ENCODE measurements at regions not wholly inside any gene's neighbourhood (a gene's known extent, or its start where the extent isn't known, plus 50 kb on each side); places are given as distances from the start of the nearest gene placed in this dataset.
A peak's percentile ranks its signal among the peaks of the same experiment; 100 is the strongest.

- DNase-seq = no peak
Measured at GRCh38 chr3:155029941-155030340, 50.2 kb upstream of the MME start.

DNA sequence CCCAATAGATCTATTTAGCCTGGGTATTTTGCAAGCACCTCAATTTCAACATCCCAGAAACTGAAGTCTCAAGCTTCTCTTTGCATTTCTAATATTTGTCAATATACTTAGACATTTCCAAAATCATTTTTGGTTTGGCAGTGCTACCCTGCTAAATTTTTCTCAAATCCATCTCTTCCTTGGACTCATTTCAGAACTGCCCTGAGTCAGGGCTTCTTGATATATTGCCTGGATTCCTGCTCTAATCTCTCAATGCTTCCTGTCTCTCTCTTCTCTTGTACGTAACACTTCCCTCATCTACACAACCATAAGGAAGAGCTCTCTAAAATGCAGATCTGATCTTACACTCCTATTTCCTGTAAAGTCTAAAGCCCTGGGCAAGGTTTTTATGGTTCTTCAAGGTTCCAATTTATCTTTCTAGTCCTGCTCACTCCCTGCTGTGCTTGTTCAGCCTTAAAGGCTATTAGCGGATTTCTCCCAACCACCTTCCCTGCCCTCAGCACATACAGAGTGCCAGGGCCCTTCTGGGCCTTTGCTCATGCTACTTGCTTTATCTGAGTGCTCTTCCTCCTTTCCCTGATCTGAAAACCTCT is 53.0 kb upstream of the MME start:
- peak; percentile 95 for DNase-seq

DNA sequence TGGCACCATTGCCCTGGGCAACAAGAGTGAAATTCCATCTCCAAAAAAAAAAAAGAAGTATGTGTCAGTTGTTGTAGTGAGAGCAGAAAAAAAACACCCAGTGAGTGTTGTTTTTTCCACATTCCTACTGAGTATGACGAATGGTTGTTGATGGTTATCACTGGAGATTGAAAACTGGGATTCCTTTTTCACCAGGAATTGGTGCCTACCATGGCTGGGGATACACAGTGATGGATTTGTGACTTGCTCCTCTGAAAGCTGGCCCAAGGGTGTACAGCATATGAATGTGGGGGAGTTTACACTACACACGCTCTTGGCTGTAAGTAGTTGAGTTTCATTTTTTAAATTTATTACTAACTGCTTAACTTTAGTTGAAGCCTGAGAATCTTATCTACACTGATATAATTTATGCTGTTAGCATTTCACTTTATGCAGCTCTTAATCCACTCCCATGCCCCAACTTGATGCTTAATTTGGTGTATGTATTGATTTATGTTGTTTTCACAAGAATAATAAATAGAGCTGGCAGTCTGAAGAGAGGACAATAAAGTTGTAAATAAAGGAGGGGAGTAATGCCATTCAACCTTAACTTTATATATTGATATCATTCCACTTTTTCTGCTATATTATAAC is 56.0 kb upstream of the MME start:
- DNase-seq = peak; percentile 39

DNA sequence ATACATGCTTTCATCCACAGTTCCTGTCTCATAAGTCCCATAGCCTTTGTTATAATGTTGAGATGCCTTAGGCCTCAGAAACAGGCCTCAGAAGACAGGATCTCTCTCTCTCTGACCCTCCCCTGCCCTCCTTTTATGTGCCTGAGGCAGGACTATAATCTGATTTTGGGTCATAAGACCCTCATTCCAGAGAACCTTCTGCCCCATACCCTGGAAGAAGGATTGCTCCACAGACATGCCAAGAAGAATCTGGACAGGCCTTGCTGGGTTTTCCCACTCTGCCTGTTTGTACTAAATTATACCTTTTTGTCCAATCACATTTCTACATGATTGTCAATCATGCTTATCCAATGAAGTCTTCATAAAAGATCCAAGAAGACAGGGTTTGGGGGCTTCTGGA is 57.2 kb upstream of the MME start:
- no peak for DNase-seq

DNA sequence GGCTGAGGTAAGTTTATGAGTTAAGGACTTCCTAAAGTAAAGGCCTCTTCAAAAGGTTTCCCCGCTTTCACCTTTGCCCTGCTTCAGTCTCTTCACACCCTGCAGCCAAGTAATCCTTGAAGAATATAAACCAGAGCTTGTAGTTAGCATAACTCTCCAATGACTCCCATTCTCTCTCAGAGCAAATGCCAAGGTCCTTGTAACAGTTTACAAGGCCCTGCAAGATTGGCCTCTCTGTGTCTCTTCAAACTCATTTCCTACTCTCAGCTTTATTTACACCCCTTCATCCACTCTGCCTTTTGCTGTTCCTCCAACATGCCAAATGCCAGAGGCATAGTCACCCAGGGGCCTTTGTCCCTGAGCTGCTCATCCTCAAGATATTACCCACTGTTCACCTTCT is 60.5 kb upstream of the MME start:
- peak; percentile 32 for DNase-seq

DNA sequence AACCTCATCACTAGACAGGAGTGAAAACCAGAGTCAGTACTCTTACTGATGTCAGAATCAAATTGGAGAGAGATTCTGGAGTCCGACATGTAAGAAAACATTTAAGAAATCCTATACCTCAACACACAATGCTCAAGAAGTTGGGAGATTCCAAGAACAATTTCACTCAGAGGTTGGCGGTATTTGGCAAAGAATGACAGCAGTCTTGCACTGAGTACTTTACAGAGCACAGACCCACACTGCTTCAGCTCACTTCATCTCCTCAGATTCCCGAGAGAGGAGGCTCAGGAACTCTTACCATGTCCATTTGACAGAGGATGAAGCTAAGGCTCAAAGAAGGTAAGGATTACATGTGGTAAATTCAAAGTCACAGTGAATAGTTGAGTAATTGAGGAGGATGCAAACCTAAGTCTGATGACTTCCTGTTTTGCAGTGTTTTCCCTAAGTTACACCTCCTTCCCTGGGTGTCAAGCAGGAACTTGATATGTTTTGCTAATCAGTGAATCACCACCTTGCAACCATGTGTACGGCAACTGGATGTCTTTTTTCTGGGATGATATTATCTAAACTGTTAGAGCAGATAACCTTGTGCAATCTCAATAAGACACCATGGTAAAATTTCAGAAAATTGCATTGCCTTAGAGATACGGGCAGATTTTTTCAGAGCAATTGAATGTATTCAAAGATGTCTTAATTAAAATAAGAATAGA is 61.3 kb upstream of the MME start:
- DNase-seq = peak; percentile 11

DNA sequence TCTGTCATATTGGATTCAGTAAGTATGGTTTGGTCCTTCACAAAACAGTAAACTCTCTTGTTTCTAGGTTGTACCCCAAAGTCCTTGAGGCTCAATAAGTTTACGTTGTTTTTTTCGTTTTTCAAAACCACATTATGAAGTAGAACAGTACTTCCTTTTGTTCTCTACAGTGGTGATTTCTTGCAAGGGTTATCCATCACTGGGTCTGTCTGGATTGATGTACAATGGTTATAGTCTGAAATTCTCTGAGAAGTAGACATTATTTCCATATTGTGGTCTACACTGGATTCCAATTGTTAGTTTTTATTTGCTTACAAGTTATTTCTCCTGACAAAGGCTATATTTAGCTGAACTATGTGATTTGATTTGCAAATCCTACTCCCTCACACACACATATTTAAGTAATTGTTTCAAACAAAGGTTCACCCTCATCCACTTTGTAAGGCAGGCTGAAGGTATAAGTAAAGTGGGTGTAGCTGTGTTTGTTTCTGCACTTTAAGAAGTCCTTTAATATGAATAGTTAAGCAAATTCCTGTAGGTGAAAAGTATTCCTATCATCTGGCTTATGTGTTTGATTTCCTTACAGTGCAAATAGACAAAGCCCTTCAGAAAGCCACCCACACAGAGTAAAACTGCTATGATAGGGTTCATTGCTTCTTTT is 64.2 kb upstream of the MME start:
- peak; percentile 33 for DNase-seq

DNA sequence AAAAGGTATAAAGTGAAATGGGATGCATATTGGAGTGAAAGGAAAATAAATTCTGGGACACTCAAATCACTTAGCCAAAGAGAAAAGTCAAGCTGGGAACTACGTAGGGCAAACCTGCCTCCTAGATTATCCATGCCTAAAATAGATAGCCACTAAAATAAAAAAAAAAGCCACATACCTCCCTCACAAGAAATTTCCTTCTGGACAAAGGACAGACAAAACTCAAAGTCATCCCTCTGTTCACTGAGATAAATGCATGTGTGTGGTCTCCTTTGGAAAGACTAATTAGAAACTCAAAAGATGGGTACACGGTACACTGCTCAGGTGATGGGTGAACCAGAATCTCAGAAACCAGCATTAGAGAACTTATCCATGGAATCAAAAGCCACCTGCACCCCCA is 65.2 kb upstream of the MME start:
- DNase-seq = no peak

- no peak for DNase-seq
Measured at GRCh38 chr3:155013427-155013826, 66.7 kb upstream of the MME start.

DNA sequence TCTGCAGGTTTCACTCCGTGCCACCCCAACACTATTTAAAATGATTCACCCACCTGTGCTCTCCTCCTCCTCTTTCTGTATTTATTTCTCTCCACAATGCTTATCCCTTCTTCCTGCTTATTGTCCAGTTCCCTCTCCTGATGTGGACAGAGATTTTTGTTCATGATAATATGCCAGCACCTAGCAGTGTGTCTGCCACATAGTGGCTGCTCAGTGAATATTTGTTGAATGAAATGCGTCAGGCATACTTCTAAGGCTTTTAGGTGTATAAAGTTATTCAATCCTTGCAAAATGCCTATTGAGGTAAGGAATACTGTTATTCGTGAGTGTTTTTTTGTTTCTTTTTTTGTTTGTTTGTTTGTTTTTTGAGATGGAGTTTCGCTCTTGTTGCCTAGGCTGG is 67.5 kb upstream of the MME start:
- DNase-seq = peak; percentile 8

GRCh38 chr3:155010416-155010815 is 69.7 kb upstream of the MME start:
- no peak for DNase-seq

GRCh38 chr3:155009217-155009616 is 70.9 kb upstream of the MME start:
- DNase-seq = no peak

- no peak for DNase-seq
Measured at GRCh38 chr3:155007729-155008128, 72.4 kb upstream of the MME start.

- no peak for DNase-seq
Measured at GRCh38 chr3:155001289-155002010, 78.7 kb upstream of the MME start.

DNA sequence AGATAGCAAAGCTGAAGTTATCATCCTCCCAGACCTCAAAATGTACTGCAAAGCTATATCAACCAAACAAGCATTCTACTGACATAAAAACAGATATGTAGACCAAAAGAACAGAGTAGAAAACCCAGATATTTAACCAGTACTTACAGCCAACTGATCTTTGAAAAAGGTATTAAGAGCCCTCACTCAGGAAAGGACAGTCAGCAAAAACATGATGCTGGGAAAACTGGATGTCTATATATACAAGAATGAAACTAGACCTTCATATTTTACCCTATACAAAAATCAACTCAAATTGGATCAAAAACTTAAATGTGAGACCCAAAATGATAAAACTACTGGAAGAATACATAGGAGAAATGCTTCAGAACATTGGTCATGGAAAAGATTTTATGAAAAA is 87.5 kb upstream of the MME start:
- no peak for DNase-seq

DNA sequence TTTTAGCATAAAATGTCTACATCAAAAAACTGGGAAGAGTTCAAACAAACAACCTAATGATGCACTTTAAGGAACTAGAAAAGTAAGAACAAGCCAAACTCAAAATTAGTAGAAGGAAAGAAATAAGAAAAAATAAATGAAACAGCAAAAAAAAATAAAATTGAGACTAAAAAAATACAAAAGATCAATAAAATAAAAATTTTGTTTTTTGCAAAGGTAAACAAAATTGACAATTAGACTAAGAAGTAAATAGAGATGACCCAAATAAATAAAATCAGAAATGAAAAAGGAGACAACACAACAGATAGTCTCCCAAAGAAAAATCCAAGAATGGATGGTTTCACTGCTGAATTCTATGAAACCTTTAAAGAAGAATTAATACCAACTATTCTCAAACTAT is 89.6 kb upstream of the MME start:
- DNase-seq = no peak

- DNase-seq = no peak
Measured at GRCh38 chr3:154987846-154988245, 92.3 kb upstream of the MME start.

GRCh38 chr3:154981664-154982063 is 98.5 kb upstream of the MME start:
- no peak for DNase-seq

GRCh38 chr3:154981201-154981600 is 98.9 kb upstream of the MME start:
- peak; percentile 72 for DNase-seq

- DNase-seq = no peak
Measured at GRCh38 chr3:154979331-154979730, 100.8 kb upstream of the MME start.

- DNase-seq = no peak
Measured at GRCh38 chr3:154977666-154978065, 102.5 kb upstream of the MME start.

DNA sequence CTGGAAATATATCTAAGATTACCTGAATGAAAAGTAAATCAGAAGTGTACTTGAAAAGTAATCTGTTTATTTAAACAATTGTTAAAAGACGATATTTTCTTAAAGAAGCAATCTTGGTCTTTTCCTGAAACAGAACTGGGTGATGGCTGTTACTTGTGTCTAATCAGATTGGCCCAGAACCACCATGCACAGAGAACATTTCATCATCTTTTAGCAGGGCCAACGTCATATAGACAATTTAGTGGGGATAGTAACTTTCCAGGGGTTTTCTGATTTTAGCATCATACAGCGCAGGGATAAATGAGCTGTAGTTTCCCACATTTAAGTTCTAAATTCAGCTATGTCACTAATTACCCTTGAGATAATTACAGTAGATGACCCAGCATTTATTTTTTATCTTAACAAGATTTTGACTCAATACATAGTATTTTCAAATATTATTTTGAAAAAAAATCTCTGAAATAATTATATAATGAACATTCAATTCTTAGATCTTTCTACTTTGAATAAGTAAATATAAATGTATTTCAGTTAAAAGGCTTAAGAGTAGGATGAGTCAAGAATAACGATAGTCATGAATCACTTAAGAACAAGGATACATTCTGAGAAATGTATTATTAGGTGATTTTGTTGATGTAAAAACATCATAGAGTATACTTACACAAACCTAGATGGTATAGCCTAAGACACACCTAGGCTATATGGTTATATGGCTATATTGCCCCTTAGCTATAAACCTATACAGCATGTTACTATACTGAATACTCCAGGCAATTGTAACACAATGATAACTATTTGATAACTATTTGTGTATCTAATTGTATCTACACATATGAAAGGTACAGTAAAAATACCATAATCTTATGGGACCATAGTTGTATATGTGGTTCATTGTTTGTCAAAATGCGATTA is 103.8 kb upstream of the MME start:
- DNase-seq = no peak
